ENCODE measurements at regions not wholly inside any gene's neighbourhood (a gene's known extent, or its start where the extent isn't known, plus 50 kb on each side); places are given as distances from the start of the nearest gene placed in this dataset.

GRCh38 chr7:15780271-15780670 is 93.8 kb upstream of the MEOX2 start:
- no peak for TF ChIP-seq SP1 (IDR thresholded peaks at IDR 0.05)
- TF ChIP-seq ZBTB33 (IDR thresholded peaks at IDR 0.05) = no peak
- no peaks in the 10 kb centered on the region for H3K4me1 ChIP-seq (ENCODE audit: control insufficient read depth in 4 of 4, insufficient read depth in 4 of 4, low read length in 3 of 4)
- no peaks in the 10 kb centered on the region for H3K9me3 ChIP-seq (ENCODE audit: control insufficient read depth in 4 of 4, low read length in 3 of 4)
- no peak overlapping the region for H3K4me3 ChIP-seq (ENCODE audit: low read depth in 1 of 3, low read length in 3 of 3)
- no peak for DNase-seq (ENCODE audit: low spot score)
- 77% methylated on average over 2 of the region's 2 CpGs for WGBS
- no peaks in the 10 kb centered on the region for H3K36me3 ChIP-seq (ENCODE audit: control insufficient read depth in 4 of 4, insufficient read depth in 3 of 4, low read depth in 1 of 4, low read length in 3 of 4)
- H3K27me3 ChIP-seq (ENCODE audit: control insufficient read depth in 4 of 4, insufficient read depth in 4 of 4, low read length in 3 of 4) = no peaks in the 10 kb centered on the region
- no peak overlapping the region for H3K9ac ChIP-seq (ENCODE audit: low read depth in 1 of 2, low read length in 2 of 2)
- no peak overlapping the region for H3K27ac ChIP-seq (ENCODE audit: low read depth in 1 of 2, low read length in 2 of 2)

DNA sequence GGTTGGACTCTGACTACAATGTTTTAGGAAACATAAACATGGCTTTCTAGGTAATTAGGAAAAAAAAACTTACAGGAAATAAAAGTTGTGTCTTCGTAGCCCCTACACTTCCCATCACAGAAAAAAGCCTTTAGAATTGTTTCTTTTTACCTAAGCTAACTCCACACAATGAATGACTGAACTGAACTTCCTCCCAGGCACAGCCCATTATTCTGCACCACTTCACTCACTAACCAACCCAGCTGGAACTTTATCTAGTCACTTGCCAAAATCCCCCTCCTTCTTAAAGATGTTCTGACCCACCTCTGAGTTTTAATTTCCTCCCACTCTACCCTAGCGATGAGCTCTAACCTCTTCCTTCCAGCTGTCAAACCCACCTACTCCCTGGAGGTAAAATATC is 91.7 kb upstream of the MEOX2 start:
- H3K9ac ChIP-seq (ENCODE audit: low read depth in 1 of 2, low read length in 2 of 2) = no peak overlapping the region
- H3K27me3 ChIP-seq (ENCODE audit: control insufficient read depth in 4 of 4, insufficient read depth in 4 of 4, low read length in 3 of 4) = no peaks in the 10 kb centered on the region
- no peak for TF ChIP-seq GABPA (IDR thresholded peaks at IDR 0.05 in 1 of 2, conservative IDR thresholded peaks at IDR 0.05 in 1 of 2)
- TF ChIP-seq FOXA2 (IDR thresholded peaks at IDR 0.05) = no peak
- no peak for TF ChIP-seq RXRA (IDR thresholded peaks at IDR 0.05)
- TF ChIP-seq CTCF (IDR thresholded peaks at IDR 0.05; ENCODE audit: low read depth, low read length, missing input control) = no peak
- no peak for TF ChIP-seq ZBTB33 (IDR thresholded peaks at IDR 0.05)
- TF ChIP-seq, protein P1, sequence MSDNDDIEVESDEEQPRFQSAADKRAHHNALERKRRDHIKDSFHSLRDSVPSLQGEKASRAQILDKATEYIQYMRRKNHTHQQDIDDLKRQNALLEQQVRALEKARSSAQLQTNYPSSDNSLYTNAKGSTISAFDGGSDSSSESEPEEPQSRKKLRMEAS (IDR thresholded peaks at IDR 0.05) = no peak
- TF ChIP-seq TAF1 (conservative IDR thresholded peaks at IDR 0.05) = no peak
- TF ChIP-seq, protein P2, sequence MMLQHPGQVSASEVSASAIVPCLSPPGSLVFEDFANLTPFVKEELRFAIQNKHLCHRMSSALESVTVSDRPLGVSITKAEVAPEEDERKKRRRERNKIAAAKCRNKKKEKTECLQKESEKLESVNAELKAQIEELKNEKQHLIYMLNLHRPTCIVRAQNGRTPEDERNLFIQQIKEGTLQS (IDR thresholded peaks at IDR 0.05) = no peak
- TF ChIP-seq HNF4G (IDR thresholded peaks at IDR 0.05) = no peak
- TF ChIP-seq NR2F2 (IDR thresholded peaks at IDR 0.05) = no peak
- TF ChIP-seq SP1 (IDR thresholded peaks at IDR 0.05) = no peak
- TF ChIP-seq YY1 (IDR thresholded peaks at IDR 0.05) = no peak
- TF ChIP-seq FOXA1 (IDR thresholded peaks at IDR 0.05) = no peak
- no peak for TF ChIP-seq RAD21 (IDR thresholded peaks at IDR 0.05)
- no peak for TF ChIP-seq JUND (IDR thresholded peaks at IDR 0.05)
- DNase-seq (ENCODE audit: low spot score) = no peak
- no peaks in the 10 kb centered on the region for H3K9me3 ChIP-seq (ENCODE audit: control insufficient read depth in 4 of 4, low read length in 3 of 4)
- no peaks in the 10 kb centered on the region for H3K36me3 ChIP-seq (ENCODE audit: control insufficient read depth in 4 of 4, insufficient read depth in 3 of 4, low read depth in 1 of 4, low read length in 3 of 4)
- no peaks in the 10 kb centered on the region for H3K4me1 ChIP-seq (ENCODE audit: control insufficient read depth in 4 of 4, insufficient read depth in 4 of 4, low read length in 3 of 4)
- H3K27ac ChIP-seq (ENCODE audit: low read depth in 1 of 2, low read length in 2 of 2) = no peak overlapping the region
- no peak overlapping the region for H3K4me3 ChIP-seq (ENCODE audit: low read depth in 1 of 3, low read length in 3 of 3)
- WGBS = 54% methylated on average over 2 of the region's 2 CpGs

All from liver (tissue), 8 donors.